ENCODE measurements at regions not wholly inside any gene's neighbourhood (a gene's known extent, or its start where the extent isn't known, plus 50 kb on each side); places are given as distances from the start of the nearest gene placed in this dataset.
"Not testable (repeated sequence)": the region's sequence is repeated elsewhere in the genome, so short reads cannot be mapped to it uniquely, and the experiment has no call there.

GRCh38 chr19:30249911-30250310 lies 122.3 kb upstream of the ZNF536 start:
- Mint-ChIP-seq H3K27ac (no peak overlapping the region), H3K4me3 (ENCODE audit: low read depth) (no peak overlapping the region), H3K27me3 (ENCODE audit: low read depth) (peaks cover 20% of the 10 kb centered on the region), H3K4me1 (ENCODE audit: low read depth) (no peaks in the 10 kb centered on the region), H3K9me3 (no peaks in the 10 kb centered on the region), H3K36me3 (ENCODE audit: low read depth) (no peaks in the 10 kb centered on the region)
- DNase-seq (ENCODE audit: low spot score), result no peak
- intact Hi-C loops (cut with micrococcal nuclease), result no loop called here

- Mint-ChIP-seq H3K4me1 (ENCODE audit: low read depth) (no peaks in the 10 kb centered on the region), H3K36me3 (ENCODE audit: low read depth) (no peaks in the 10 kb centered on the region), H3K27me3 (ENCODE audit: low read depth) (peaks cover 41% of the 10 kb centered on the region), H3K27ac (no peak overlapping the region), H3K4me3 (ENCODE audit: low read depth) (no peak overlapping the region), H3K9me3 (no peaks in the 10 kb centered on the region)
- DNase-seq (ENCODE audit: low spot score), result no peak
- intact Hi-C loops (cut with micrococcal nuclease), result no loop called here
Measured at GRCh38 chr19:30252214-30252613, 120.0 kb upstream of the ZNF536 start.

GRCh38 chr19:30253581-30253996 lies 118.6 kb upstream of the ZNF536 start:
- Mint-ChIP-seq H3K4me3 (ENCODE audit: low read depth) (no peak overlapping the region), H3K9me3 (no peaks in the 10 kb centered on the region), H3K27me3 (ENCODE audit: low read depth) (peaks cover 44% of the 10 kb centered on the region), H3K27ac (no peak overlapping the region), H3K4me1 (ENCODE audit: low read depth) (no peaks in the 10 kb centered on the region), H3K36me3 (ENCODE audit: low read depth) (no peaks in the 10 kb centered on the region)
- no peak for DNase-seq (ENCODE audit: low spot score)
- intact Hi-C loops (cut with micrococcal nuclease), result no loop called here

DNA sequence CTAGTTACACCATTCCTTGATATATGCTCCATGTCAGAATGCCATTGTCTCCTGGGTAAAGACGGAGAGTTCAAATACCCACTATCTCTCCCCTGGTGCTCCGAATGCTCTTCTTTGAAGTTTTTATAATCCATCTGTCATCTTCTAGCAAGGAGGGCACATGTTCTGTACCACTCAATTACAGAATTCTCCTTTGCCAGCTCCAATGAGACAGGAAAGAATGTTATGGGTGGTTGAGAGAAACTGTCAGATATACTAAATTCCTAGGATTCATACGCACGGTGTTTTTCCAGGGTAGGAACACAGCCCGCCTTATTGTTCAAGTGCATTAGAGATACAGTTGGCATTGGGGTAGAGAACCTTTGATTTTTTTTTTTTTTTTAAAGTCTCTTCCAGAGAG lies 118.0 kb upstream of the ZNF536 start:
- Mint-ChIP-seq H3K4me1 (ENCODE audit: low read depth) (no peaks in the 10 kb centered on the region), H3K9me3 (no peaks in the 10 kb centered on the region), H3K27me3 (ENCODE audit: low read depth) (peaks cover 44% of the 10 kb centered on the region), H3K4me3 (ENCODE audit: low read depth) (no peak overlapping the region), H3K36me3 (ENCODE audit: low read depth) (no peaks in the 10 kb centered on the region), H3K27ac (no peak overlapping the region)
- intact Hi-C loops (cut with micrococcal nuclease), result no loop called here
- no peak for DNase-seq (ENCODE audit: low spot score)

DNA sequence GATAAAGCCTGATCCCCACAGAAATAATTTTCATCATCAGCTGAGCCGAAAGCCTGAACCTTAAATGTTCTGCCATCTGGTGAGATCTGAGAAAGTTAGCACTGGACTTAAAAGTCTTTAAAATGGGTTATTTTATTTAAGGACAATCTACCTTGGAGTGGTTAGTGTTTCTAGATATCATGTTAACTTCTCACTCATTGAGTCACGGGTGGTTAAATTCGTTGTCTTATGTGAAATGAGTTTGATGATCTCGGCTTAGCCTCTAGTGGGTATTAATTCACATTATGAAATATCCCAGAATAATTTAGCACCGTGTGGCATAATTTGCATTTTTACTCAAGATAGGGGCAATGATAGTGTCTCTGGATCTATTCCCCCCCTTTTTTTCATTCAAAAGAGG lies 117.4 kb upstream of the ZNF536 start:
- no peak overlapping the region for H3K27ac Mint-ChIP-seq
- no peaks in the 10 kb centered on the region for H3K36me3 Mint-ChIP-seq (ENCODE audit: low read depth)
- H3K9me3 Mint-ChIP-seq, result no peaks in the 10 kb centered on the region
- no peak overlapping the region for H3K4me3 Mint-ChIP-seq (ENCODE audit: low read depth)
- intact Hi-C loops (cut with micrococcal nuclease), result no loop called here
- H3K27me3 Mint-ChIP-seq (ENCODE audit: low read depth), result peaks cover 44% of the 10 kb centered on the region
- H3K4me1 Mint-ChIP-seq (ENCODE audit: low read depth), result no peaks in the 10 kb centered on the region
- DNase-seq (ENCODE audit: low spot score), result no peak

GRCh38 chr19:30255791-30256495 lies 116.2 kb upstream of the ZNF536 start:
- Mint-ChIP-seq H3K36me3 (ENCODE audit: low read depth) (no peaks in the 10 kb centered on the region), H3K9me3 (no peaks in the 10 kb centered on the region), H3K27me3 (ENCODE audit: low read depth) (peaks cover 44% of the 10 kb centered on the region), H3K4me1 (ENCODE audit: low read depth) (no peaks in the 10 kb centered on the region), H3K4me3 (ENCODE audit: low read depth) (no peak overlapping the region), H3K27ac (no peak overlapping the region)
- intact Hi-C loops (cut with micrococcal nuclease), result no loop called here
- DNase-seq (ENCODE audit: low spot score), result no peak

- H3K27ac Mint-ChIP-seq, result no peak overlapping the region
- H3K36me3 Mint-ChIP-seq (ENCODE audit: low read depth), result no peaks in the 10 kb centered on the region
- H3K9me3 Mint-ChIP-seq, result no peaks in the 10 kb centered on the region
- intact Hi-C loops (cut with micrococcal nuclease), result no loop called here
- peaks cover 44% of the 10 kb centered on the region for H3K27me3 Mint-ChIP-seq (ENCODE audit: low read depth)
- H3K4me3 Mint-ChIP-seq (ENCODE audit: low read depth), result no peak overlapping the region
- H3K4me1 Mint-ChIP-seq (ENCODE audit: low read depth), result no peaks in the 10 kb centered on the region
- no peak for DNase-seq (ENCODE audit: low spot score)
Measured at GRCh38 chr19:30256496-30256850, 115.7 kb upstream of the ZNF536 start.

GRCh38 chr19:30263830-30264381 lies 108.3 kb upstream of the ZNF536 start:
- H3K36me3 Mint-ChIP-seq (ENCODE audit: low read depth), result no peaks in the 10 kb centered on the region
- H3K27ac Mint-ChIP-seq, result no peak overlapping the region
- no peaks in the 10 kb centered on the region for H3K9me3 Mint-ChIP-seq
- no peak for DNase-seq (ENCODE audit: low spot score)
- no peak overlapping the region for H3K4me3 Mint-ChIP-seq (ENCODE audit: low read depth)
- intact Hi-C loops (cut with micrococcal nuclease), result no loop called here
- H3K4me1 Mint-ChIP-seq (ENCODE audit: low read depth), result no peaks in the 10 kb centered on the region
- peaks cover 1% of the 10 kb centered on the region for H3K27me3 Mint-ChIP-seq (ENCODE audit: low read depth)

DNA sequence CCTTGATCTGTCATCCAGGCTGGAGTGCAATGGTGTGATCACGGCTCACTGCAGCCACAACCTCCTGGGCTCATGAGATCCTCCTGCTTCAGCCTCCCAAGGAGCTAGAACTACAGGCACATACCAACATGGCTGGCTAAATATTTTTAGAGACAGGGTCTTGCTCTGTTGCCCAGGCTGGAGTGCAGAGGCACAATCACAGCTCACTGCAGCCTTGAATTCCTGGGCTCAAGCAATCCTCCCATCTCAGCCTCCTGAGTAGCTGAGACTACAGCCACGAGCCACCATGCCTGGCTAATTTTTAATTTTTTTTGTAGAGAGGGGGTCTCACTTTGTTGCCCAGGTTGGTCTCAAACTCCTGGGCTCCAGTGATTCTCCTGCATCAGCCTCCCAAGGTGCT lies 106.3 kb upstream of the ZNF536 start:
- H3K36me3 Mint-ChIP-seq (ENCODE audit: low read depth); intact Hi-C loops (cut with micrococcal nuclease); H3K4me3 Mint-ChIP-seq (ENCODE audit: low read depth); H3K9me3 Mint-ChIP-seq; DNase-seq (ENCODE audit: low spot score); H3K27me3 Mint-ChIP-seq (ENCODE audit: low read depth); H3K27ac Mint-ChIP-seq; H3K4me1 Mint-ChIP-seq (ENCODE audit: low read depth): not testable (repeated sequence)

- H3K27me3 Mint-ChIP-seq (ENCODE audit: low read depth), result peaks cover 1% of the 10 kb centered on the region
- no peak overlapping the region for H3K27ac Mint-ChIP-seq
- H3K36me3 Mint-ChIP-seq (ENCODE audit: low read depth), result no peaks in the 10 kb centered on the region
- no peak overlapping the region for H3K4me3 Mint-ChIP-seq (ENCODE audit: low read depth)
- H3K9me3 Mint-ChIP-seq, result no peaks in the 10 kb centered on the region
- DNase-seq (ENCODE audit: low spot score), result no peak
- no peaks in the 10 kb centered on the region for H3K4me1 Mint-ChIP-seq (ENCODE audit: low read depth)
- intact Hi-C loops (cut with micrococcal nuclease), result no loop called here
Measured at GRCh38 chr19:30266687-30267086, 105.5 kb upstream of the ZNF536 start.

- Mint-ChIP-seq H3K27me3 (ENCODE audit: low read depth) (peaks cover 1% of the 10 kb centered on the region), H3K4me1 (ENCODE audit: low read depth) (no peaks in the 10 kb centered on the region), H3K4me3 (ENCODE audit: low read depth) (no peak overlapping the region), H3K27ac (no peak overlapping the region), H3K9me3 (no peaks in the 10 kb centered on the region), H3K36me3 (ENCODE audit: low read depth) (no peaks in the 10 kb centered on the region)
- no peak for DNase-seq (ENCODE audit: low spot score)
- intact Hi-C loops (cut with micrococcal nuclease), result no loop called here
Measured at GRCh38 chr19:30267332-30267731, 104.9 kb upstream of the ZNF536 start.

DNA sequence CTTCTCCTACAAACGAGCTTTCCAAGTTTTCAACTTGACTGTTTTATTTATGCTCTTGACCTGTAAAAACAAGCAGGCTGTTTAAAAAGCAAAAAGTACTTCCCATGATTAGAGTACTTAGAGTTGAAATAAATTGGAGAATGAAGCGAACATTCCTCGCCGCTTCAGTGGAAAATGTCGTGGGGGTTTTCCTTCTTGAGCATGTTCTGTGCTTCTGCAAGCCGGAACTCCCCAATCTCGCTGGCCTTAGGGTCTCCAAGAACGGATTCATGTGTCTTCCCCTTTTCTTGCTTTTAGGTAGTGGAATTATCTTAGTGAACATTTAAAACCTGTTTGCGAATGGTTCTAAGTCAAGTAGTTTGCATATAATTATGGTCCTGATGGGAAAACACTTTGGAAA lies 103.6 kb upstream of the ZNF536 start:
- DNase-seq (ENCODE audit: low spot score), result no peak
- Mint-ChIP-seq H3K9me3 (peaks cover 2% of the 10 kb centered on the region), H3K36me3 (ENCODE audit: low read depth) (no peaks in the 10 kb centered on the region), H3K27me3 (ENCODE audit: low read depth) (peaks cover 1% of the 10 kb centered on the region), H3K4me3 (ENCODE audit: low read depth) (no peak overlapping the region), H3K4me1 (ENCODE audit: low read depth) (no peaks in the 10 kb centered on the region), H3K27ac (no peak overlapping the region)
- intact Hi-C loops (cut with micrococcal nuclease), result no loop called here

- no peak for DNase-seq (ENCODE audit: low spot score)
- Mint-ChIP-seq H3K27ac (no peak overlapping the region), H3K27me3 (ENCODE audit: low read depth) (peaks cover 1% of the 10 kb centered on the region), H3K36me3 (ENCODE audit: low read depth) (no peaks in the 10 kb centered on the region), H3K4me1 (ENCODE audit: low read depth) (no peaks in the 10 kb centered on the region), H3K9me3 (peaks cover 3% of the 10 kb centered on the region), H3K4me3 (ENCODE audit: low read depth) (no peak overlapping the region)
- intact Hi-C loops (cut with micrococcal nuclease), result no loop called here
Measured at GRCh38 chr19:30269638-30270037, 102.5 kb upstream of the ZNF536 start.

DNA sequence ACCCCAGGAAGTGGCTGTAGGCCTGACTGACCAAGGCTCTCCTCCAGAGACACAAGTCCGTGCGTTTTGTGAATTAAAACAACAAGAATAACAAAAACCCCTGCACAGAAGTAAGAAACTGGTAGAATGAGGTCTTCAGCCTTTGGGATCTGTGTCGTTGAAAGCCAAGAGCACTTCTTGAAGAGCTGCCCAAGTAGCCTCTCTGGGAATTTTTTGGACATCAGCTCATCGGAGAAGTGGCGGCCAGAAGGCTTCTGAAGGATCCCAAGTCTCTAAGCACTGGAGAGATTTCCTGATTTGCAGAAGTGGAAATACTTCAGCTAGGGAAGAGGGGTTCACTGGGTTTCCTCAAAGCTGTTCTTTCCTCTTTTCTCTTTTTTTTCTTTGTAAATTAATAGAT lies 100.4 kb upstream of the ZNF536 start:
- no peak for DNase-seq (ENCODE audit: low spot score)
- no peaks in the 10 kb centered on the region for H3K27me3 Mint-ChIP-seq (ENCODE audit: low read depth)
- no peaks in the 10 kb centered on the region for H3K36me3 Mint-ChIP-seq (ENCODE audit: low read depth)
- no peaks in the 10 kb centered on the region for H3K4me1 Mint-ChIP-seq (ENCODE audit: low read depth)
- peaks cover 3% of the 10 kb centered on the region for H3K9me3 Mint-ChIP-seq
- H3K4me3 Mint-ChIP-seq (ENCODE audit: low read depth), result no peak overlapping the region
- intact Hi-C loops (cut with micrococcal nuclease), result no loop called here
- no peak overlapping the region for H3K27ac Mint-ChIP-seq
